CD14-positive monocyte (primary cell): ENCODE measurements at regions not wholly inside any gene's neighbourhood (a gene's known extent, or its start where the extent isn't known, plus 50 kb on each side); places are given as distances from the start of the nearest gene placed in this dataset.

Experiments used
- DNase-seq, 3 donors: peaks; one replicate each; pipeline ENCODE4 v3.0.0-alpha.2; 2011 to 2022
- H2AFZ ChIP-seq: 2 replicates; pipeline ENCODE4 v1.6.0; 2012; ENCODE audit warnings: mild to moderate bottlenecking, low read depth, low read length, inconsistent platforms; ENCODE audit not compliant: insufficient read depth, poor library complexity, severe bottlenecking
- H3K27ac ChIP-seq, 2 donors: 1 replicate in 1 of 2; 2 replicates in 1 of 2; pipeline ENCODE4 v1.5.1; 2012 to 2013; ENCODE audit warnings: low read length in 2 of 2, control low read depth in 1 of 2, inconsistent platforms in 1 of 2, low read depth in 1 of 2, mild to moderate bottlenecking in 1 of 2
- H3K27me3 ChIP-seq, 2 donors: one replicate each; pipeline versions ENCODE4 v1.6.0 to v1.6.1; 2011 to 2013; ENCODE audit warnings: low read length in 2 of 2; ENCODE audit not compliant: control insufficient read depth in 2 of 2, insufficient read depth in 2 of 2
- H3K36me3 ChIP-seq, 2 donors: replicated peaks in 1 of 2; 1 replicate in 1 of 2; 2 replicates in 1 of 2; pipeline versions ENCODE4 v1.5.1 to v1.6.1; 2012 to 2013; ENCODE audit warnings: low read length in 2 of 2, control low read depth in 1 of 2, inconsistent platforms in 1 of 2, mild to moderate bottlenecking in 1 of 2; ENCODE audit not compliant: insufficient read depth in 2 of 2, control insufficient read depth in 1 of 2
- H3K4me1 ChIP-seq, 2 donors: 1 replicate in 1 of 2; 2 replicates in 1 of 2; pipeline versions ENCODE4 v1.5.1 to v1.6.1; 2012 to 2013; ENCODE audit warnings: low read length in 2 of 2, control low read depth in 1 of 2, inconsistent platforms in 1 of 2, mild to moderate bottlenecking in 1 of 2, moderate library complexity in 1 of 2; ENCODE audit not compliant: insufficient read depth in 2 of 2, control insufficient read depth in 1 of 2
- H3K4me2 ChIP-seq: replicated peaks from 2 replicates; pipeline ENCODE3; 2012; ENCODE audit warnings: low read length, moderate library complexity, mild to moderate bottlenecking; ENCODE audit not compliant: poor library complexity, severe bottlenecking; ENCODE audit errors: extremely low read depth
- H3K4me3 ChIP-seq, 3 experiments: fragments of 200-600 bp in 1 of 3; sonication (generic) in 1 of 3; replicated peaks in 1 of 3; 1 replicate in 2 of 3; 2 replicates in 1 of 3; pipeline ENCODE4 v1.5.1; 2011 to 2013; ENCODE audit warnings: low read length in 3 of 3, mild to moderate bottlenecking in 3 of 3, control low read depth in 2 of 3, low read depth in 2 of 3, inconsistent platforms in 1 of 3, moderate library complexity in 1 of 3
- H3K79me2 ChIP-seq: 2 replicates; pipeline ENCODE4 v1.6.0; 2012; ENCODE audit warnings: mild to moderate bottlenecking, control low read depth, inconsistent platforms, low read length, moderate library complexity; ENCODE audit not compliant: insufficient read depth
- H3K9ac ChIP-seq: 2 replicates; pipeline ENCODE4 v1.6.0; 2017; ENCODE audit warnings: low read length, mild to moderate bottlenecking; ENCODE audit not compliant: insufficient read depth, poor library complexity, severe bottlenecking
- H3K9me3 ChIP-seq, 2 donors: replicated peaks in 1 of 2; 1 replicate in 1 of 2; 2 replicates in 1 of 2; pipeline versions ENCODE4 v1.5.1 to v1.6.1; 2012 to 2013; ENCODE audit warnings: low read length in 2 of 2, control low read depth in 1 of 2; ENCODE audit not compliant: control insufficient read depth in 1 of 2, insufficient read depth in 1 of 2
- H4K20me1 ChIP-seq: 2 replicates; pipeline ENCODE4 v1.6.0; 2012; ENCODE audit warnings: mild to moderate bottlenecking, low read length, control low read depth, moderate library complexity; ENCODE audit not compliant: insufficient read depth
- H3K27ac Mint-ChIP-seq, 7 donors: one replicate each; pipeline ENCODE4 v1.8.0; 2020; ENCODE audit warnings: mild to moderate bottlenecking in 7 of 7, mixed read lengths in 7 of 7, moderate library complexity in 6 of 7, inconsistent platforms in 2 of 7
- H3K27me3 Mint-ChIP-seq, 3 donors: one replicate each; pipeline ENCODE4 v1.8.0; 2021 to 2022; ENCODE audit warnings: low read depth in 3 of 3, mild to moderate bottlenecking in 3 of 3, mixed read lengths in 3 of 3, moderate library complexity in 3 of 3, inconsistent platforms in 1 of 3
- H3K36me3 Mint-ChIP-seq, 2 donors: one replicate each; pipeline ENCODE4 v1.8.0; 2020; ENCODE audit warnings: mixed read lengths in 2 of 2, inconsistent platforms in 1 of 2, mild to moderate bottlenecking in 1 of 2
- H3K4me1 Mint-ChIP-seq: one replicate; pipeline ENCODE4 v1.8.0; 2020; ENCODE audit warnings: mild to moderate bottlenecking, mixed read lengths
- H3K4me3 Mint-ChIP-seq, 2 donors: one replicate each; pipeline ENCODE4 v1.8.0; 2020; ENCODE audit warnings: mild to moderate bottlenecking in 2 of 2, mixed read lengths in 2 of 2, moderate library complexity in 1 of 2
- H3K9me3 Mint-ChIP-seq, 7 donors: one replicate each; pipeline ENCODE4 v1.8.0; 2020 to 2022; ENCODE audit warnings: mixed read lengths in 7 of 7, mild to moderate bottlenecking in 6 of 7, moderate library complexity in 6 of 7, inconsistent platforms in 2 of 7
- WGBS: methylation state at CpG from one replicate; pipeline ENCODE4 v1.1.5; 2013; ENCODE audit warnings: missing lambda C conversion rate; ENCODE audit not compliant: insufficient coverage; 5-methylcytosine and 5-hydroxymethylcytosine counted together
- intact Hi-C, 2 donors: fragments of 100-400 bp; cut with micrococcal nuclease; formaldehyde crosslinking; loops; one replicate each; pipeline versions ENCODE4 v1.15.0 to v1.15.1; 2023
- TF ChIP-seq, protein P1 (sequence below): fragments of 200-600 bp; IDR thresholded peaks from one replicate; pipeline ENCODE4 v1.8.0; 2022; ENCODE audit warnings: antibody characterized with exemption, mild to moderate bottlenecking

DNA sequence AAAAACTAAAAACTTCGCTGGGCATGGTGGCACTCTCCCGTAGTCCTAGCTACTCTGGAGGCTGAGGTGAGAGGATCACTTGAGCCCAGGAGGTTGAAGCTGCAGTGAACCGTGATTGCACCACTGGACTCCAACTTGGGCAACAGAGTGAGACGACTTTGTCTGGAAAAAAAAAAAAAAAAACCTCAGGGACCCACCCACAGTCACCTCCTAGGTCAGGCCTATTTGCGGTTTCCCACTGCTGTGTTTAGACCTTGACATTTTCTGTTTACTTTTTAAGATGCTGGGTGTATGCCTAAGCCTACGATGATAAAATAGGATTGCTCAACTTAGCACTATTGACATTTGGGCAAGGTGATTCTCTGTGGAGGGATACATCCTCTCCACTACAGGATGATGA, 197.4 kb upstream of the TBL1X start:
- no CpG with 5 or more reads among the region's 6 CpGs for WGBS

DNA sequence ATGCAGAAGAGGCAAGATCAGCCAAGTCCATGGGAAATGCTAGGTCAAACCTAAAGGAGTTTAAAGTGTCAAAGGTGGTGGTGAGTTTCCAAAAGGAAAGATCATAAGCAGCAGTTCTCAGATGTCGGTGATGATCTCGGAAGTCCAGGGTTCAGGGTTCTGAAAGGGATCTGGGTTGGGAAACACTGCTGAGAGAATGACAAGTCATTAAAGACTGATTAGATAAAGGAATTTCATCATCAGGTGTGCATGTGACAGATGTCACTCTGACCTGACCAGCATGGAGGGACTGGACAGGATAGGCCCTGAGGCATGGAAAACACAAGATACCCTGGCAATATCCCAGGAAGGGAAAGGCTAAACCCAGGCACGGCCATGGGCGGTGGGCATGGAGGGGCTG, 195.7 kb upstream of the TBL1X start:
- Mint-ChIP-seq H3K27ac (no peak overlapping the region), H3K36me3 (no peaks in the 10 kb centered on the region), H3K4me1 (no peaks in the 10 kb centered on the region), H3K27me3 (peaks cover 1 to 34% (median 2%) of the 10 kb centered on the region in 3 donors), H3K4me3 (peak overlapping the region in 1 of 2 donors; percentile 57), H3K9me3 (peaks cover 2 to 15% (median 10%) of the 10 kb centered on the region in 7 donors)
- Histone ChIP-seq H3K79me2 (no peaks in the 10 kb centered on the region), H3K9me3 (peaks cover 0 to 9% of the 10 kb centered on the region in 2 donors), H4K20me1 (no peaks in the 10 kb centered on the region), H3K4me1 (no peaks in the 10 kb centered on the region), H3K27me3 (peaks cover 0 to 6% of the 10 kb centered on the region in 2 donors), H3K36me3 (no peaks in the 10 kb centered on the region), H2AFZ (no peak overlapping the region), H3K27ac (no peak overlapping the region), H3K9ac (no peak overlapping the region), H3K4me3 (no peak overlapping the region), H3K4me2 (no peak overlapping the region)
- 100% methylated on average over 1 of the region's 4 CpGs for WGBS
- TF ChIP-seq, protein P1, sequence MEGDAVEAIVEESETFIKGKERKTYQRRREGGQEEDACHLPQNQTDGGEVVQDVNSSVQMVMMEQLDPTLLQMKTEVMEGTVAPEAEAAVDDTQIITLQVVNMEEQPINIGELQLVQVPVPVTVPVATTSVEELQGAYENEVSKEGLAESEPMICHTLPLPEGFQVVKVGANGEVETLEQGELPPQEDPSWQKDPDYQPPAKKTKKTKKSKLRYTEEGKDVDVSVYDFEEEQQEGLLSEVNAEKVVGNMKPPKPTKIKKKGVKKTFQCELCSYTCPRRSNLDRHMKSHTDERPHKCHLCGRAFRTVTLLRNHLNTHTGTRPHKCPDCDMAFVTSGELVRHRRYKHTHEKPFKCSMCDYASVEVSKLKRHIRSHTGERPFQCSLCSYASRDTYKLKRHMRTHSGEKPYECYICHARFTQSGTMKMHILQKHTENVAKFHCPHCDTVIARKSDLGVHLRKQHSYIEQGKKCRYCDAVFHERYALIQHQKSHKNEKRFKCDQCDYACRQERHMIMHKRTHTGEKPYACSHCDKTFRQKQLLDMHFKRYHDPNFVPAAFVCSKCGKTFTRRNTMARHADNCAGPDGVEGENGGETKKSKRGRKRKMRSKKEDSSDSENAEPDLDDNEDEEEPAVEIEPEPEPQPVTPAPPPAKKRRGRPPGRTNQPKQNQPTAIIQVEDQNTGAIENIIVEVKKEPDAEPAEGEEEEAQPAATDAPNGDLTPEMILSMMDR: no peak
- no peak for DNase-seq
- intact Hi-C loops: no loop called here

More for the DNA sequence above, 197.4 kb upstream of the TBL1X start:
- Histone ChIP-seq H3K9me3 (no peaks in the 10 kb centered on the region), H3K4me2 (no peak overlapping the region), H3K36me3 (no peaks in the 10 kb centered on the region), H3K79me2 (no peaks in the 10 kb centered on the region), H3K27me3 (peaks cover 0 to 13% of the 10 kb centered on the region in 2 donors), H3K4me1 (no peaks in the 10 kb centered on the region), H2AFZ (no peak overlapping the region), H3K4me3 (no peak overlapping the region), H3K27ac (no peak overlapping the region), H4K20me1 (no peaks in the 10 kb centered on the region), H3K9ac (no peak overlapping the region)
- no peak for DNase-seq
- Mint-ChIP-seq H3K36me3 (no peaks in the 10 kb centered on the region), H3K27me3 (peaks cover 1 to 37% (median 2%) of the 10 kb centered on the region in 3 donors), H3K4me3 (no peak overlapping the region), H3K27ac (no peak overlapping the region), H3K9me3 (peaks cover 0 to 5% (median 0%) of the 10 kb centered on the region in 7 donors), H3K4me1 (no peaks in the 10 kb centered on the region)
- intact Hi-C loops: no loop called here
- TF ChIP-seq, protein P1: no peak
